NCI-H446 (cell line): ENCODE measurements at regions not wholly inside any gene's neighbourhood (a gene's known extent, or its start where the extent isn't known, plus 50 kb on each side); places are given as distances from the start of the nearest gene placed in this dataset.
"Not testable (repeated sequence)": the region's sequence is repeated elsewhere in the genome, so short reads cannot be mapped to it uniquely, and the experiment has no call there.

ENCODE experiments used
- DNase-seq, 2 experiments: peaks; one replicate each; lab custom pipeline; 2025; lab: John Stamatoyannopoulos, UW

DNA sequence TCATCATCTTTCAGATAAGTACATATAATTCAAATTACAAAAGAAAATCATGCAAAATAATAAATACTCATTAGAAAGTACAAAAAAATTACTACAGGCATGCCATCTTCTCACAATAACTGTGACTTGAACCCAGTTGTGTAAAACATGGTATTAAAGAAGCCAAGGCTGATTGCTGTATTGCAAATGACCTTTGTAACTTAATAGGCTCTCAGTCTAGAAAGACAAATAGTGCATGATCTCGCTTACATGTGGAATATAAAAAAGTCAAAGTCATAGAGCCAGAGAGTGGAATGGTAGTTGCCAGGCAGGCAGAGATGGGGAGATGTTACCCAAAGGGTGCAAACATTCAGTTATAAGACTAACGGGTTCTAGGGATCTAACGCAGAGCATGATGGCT is 626.1 kb downstream of the COL12A1 start:
- no peak for DNase-seq

DNA sequence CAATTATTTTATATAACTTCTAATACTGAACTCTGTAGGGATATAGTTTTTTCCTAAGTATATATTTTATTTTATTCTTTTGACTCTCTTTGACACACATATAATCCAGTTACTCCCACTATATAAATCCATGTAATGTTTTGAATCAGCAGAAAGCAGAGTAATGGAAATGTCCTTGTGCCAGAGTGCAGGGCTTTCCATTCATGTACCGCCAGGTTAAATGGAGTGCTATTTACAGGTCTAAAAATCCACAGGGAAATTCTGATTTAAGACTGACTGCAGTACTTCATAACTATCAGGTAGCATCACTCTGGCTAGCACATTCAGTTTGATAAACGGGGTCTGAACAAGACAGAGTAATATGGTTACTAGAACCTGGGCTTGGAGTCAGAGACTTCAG is 626.8 kb downstream of the COL12A1 start:
- no peak for DNase-seq

DNA sequence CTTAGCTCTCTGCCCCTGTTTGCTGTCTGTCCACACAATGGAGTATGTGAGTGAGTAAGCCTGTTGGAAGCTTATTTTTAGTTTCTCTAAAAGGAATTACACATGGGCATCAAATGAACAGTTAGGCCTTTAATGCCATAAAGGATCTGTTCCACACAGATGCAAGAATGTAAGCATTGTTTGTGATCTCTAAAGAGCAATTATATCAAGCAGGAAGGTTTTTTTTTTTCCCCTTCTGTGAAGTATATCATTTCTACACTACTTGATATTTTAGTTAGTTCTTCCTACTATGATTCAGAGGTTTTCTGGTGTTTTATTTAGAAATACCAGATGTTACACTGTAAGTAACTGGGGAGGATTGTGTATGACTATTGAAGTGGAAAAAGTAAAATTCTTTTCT is 627.5 kb downstream of the COL12A1 start:
- DNase-seq = no peak

DNA sequence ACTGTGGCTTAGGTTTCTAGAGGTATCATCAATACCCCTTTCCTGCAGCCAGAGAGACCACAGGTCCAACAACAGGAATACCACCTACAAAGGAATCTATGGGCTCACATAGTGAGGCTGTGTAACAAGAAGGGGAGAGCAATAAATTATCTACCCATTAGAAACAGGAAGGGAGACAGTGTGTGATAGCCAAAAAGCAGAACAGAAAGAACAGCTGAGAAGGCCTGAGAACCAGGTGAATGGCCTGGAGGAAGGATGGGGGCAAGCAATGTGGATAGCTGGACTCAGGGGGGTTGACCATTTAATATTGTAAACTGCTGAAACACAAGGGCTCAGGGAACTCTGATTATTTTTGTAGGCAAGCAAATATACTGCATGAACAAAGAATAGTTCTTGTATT is 628.2 kb downstream of the COL12A1 start:
- DNase-seq = no peak

DNA sequence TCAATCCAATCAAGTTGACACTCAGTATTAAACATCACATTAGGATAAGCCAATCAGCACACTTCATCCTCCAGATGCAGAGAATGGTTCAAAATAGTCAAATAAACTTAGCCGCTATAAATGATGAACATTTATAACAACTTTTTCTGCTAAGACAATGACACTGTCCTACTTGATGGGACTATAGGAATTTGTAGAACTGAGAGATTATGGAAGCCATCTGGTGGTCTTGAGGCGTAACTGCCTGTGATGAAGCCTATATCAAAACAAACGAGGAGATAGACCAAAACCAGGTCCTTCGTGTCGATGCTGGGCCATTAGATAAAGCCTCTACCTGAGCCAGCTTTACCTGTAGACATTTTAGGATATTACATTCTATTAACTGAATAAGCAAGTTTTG is 631.1 kb downstream of the COL12A1 start:
- DNase-seq = peak in 1 of 2 experiments; percentile 16

DNA sequence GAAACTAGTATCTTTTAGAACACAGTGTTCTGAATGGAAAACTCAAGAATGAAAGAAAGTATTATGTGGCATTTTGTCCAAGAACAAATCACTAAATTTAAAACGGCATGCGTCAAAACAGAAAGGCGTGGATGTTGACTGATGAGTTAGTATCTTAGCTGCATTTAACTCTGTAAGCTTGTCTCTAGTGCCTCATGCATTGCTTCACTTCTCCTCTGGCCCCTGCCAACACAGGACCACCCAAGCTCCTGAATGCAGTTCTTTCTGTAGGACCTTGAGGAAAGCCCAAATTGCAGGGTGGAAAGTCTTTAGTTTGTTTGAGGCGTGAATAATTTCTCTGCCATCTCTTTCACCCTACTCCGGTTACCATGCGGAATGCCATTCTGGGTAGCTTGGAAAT is 632.2 kb downstream of the COL12A1 start:
- no peak for DNase-seq

DNA sequence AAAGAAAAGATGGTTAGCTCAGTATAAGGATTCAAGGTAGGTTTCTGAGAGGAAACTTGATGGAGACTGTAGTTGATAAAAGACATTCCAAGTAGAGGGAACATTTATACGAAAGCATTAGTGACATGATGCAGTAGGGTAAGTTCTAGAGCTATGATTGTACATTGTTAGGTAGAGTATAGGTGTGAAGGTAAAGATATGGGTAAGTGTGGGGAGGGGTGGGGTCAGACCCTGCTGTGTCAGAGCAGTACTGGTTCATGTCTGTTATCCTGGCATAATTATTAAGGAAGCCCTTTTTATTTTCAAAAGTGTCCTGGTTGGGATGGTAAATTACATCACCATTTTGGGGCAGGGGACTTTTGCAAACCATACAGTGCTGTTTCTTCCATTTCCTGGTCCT is 635.8 kb downstream of the COL12A1 start:
- DNase-seq = no peak

DNA sequence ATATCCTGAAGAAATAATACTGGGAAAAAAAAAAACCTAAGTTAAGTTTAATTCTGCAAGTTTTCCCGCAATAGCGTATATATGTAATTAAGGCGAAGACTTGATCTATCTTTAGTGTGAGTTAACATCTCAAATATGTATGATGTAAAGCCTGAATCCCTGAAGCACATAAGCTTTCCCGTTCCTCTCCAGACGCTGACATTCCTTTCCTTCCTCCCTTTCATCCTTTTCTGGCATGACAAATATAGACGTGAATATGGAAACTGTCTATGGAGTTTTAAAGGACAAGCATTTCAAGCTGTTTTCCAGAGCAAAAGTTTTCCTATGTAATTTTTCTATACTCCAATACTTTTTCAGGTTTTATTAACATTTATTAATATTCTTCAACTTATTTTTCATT is 637.0 kb downstream of the COL12A1 start:
- DNase-seq = no peak

DNA sequence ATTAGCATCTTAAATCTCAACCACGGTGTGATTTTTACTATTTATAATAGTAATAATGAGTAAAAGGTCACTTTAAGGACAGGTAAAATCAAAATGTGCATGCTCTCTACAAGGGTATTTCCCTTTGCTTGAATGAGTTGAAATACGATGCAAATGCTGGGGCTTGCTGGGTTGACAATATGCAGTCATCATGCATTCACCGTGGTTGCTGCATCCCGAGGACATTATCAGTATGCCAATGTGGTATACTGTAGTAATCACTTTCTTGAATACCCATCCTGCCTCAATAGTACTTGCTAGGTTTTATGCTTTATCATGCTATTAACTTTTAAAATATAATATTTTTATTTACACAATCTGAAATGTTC is 637.9 kb downstream of the COL12A1 start:
- not testable (repeated sequence) for DNase-seq

DNA sequence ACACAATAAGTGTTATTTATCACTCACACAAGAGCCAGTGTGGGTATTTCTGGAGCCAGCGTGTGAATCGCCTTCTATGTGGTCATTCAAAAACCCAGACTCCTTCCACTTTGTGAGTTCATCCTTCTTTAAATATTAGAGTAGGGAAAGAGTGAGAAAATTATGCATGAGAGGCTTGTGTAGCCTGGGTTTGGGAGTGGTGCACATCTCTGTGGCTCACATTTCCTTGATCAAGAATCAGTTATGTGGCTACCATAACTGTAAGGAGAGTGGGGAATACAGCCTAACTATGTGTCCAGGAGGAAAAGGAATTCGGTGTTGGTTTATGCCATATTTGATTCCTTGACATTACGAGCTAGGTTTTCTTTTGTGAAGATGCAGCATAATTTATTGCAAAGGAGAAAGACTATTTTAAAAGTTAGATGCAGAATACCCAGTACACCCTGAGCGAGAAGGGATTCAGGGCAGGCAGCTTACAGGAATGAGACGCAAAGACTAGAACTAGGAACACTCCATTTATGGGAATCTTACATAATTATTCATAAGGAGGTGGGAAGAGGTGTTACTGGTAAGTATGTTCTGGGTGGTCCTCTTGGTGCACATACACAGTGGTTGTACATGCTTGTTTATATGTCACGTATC is 638.5 kb downstream of the COL12A1 start:
- DNase-seq = no peak

DNA sequence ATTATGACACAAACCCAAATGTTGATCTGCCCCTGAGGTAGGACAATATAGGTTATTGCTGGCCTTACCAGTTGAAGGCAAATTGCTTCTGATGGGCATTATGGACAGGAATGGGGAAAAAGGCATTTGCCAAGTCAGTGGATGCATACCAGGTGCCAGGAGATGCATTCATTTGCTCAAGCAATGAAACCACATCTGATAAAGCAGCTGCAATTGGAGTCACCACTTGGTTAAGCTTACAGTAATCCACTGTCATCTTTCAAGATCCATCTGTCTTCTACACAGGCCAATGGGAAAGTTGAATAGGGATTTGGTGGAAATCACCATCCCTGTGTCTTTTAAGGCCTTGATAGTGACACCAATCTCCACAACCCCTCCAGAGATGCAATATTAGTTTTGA is 648.6 kb downstream of the COL12A1 start:
- DNase-seq = no peak

DNA sequence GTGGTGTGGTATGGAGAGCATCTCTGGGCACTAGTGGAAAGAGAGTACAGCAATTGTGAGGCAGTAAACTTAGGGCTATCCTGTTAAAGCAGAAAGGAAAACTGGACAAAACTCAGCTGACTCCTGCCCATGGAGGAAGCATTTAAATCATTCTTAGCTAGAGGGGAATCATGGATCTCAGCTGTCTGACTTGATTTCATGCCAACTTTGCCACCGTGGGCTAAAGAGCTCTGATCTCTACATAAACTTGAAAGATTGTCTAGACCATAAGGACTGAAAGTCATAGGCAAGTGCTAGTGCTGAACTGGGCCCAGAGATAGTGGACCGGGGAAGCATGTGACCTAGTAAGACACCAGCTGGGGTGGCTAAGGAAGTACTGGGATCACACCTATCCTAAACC is 651.8 kb downstream of the COL12A1 start:
- no peak for DNase-seq

DNA sequence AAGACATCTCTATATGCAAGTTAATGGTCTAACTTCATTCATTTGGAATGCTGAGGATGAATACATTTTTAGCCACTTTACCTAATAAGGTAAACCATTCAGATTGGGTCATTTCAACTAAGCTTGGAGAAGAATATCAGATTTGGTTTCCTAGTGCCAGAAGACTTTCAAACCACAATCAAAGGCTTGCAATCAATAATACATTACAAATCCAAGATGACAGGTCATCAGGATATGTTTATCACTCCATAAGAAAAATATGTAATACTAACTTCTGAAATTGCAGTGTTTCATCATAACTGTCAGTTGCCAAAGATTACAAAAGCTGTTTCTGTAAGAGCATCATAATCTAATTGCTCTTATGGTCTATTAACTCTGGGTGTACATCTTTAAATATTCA is 654.0 kb downstream of the COL12A1 start:
- DNase-seq = no peak

DNA sequence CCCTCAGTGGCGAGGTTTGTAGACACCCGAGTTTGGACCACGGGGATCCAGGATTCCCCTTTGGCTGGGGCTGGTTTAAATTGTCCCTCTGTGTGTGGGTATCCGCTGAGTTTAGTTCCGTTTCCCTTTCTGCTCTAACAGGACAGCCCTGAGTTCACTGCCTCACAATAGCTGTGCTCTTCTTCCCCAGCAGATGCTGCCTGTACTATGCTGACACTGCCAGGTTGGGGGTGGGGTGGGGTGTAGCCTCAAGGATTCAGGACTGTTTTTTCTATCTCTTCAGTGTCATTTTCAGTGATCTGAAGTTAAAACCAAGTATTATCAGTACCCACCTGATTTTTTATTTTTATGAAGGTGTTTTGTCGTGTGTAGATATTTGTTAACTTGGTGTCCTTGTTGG is 655.0 kb downstream of the COL12A1 start:
- no peak for DNase-seq

DNA sequence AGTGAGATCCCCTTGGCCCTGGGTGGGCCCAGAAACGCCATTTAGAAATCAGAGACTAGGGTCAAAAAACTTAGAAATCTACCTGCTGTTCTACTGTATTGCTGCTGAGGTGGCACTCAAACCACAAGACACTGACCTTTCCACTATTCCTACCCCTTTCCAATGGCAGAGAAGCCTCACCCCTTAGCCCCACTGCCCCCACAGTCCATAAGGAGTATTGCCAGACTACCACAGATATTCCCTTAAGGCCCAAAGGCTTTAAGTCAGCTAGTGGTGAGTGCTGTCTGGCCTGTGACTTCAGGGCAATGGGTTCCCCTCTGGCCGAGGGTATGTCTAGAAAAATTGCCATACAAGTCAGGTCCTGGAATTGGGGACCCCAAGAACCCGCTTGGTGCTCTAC is 656.1 kb downstream of the COL12A1 start:
- no peak for DNase-seq

DNA sequence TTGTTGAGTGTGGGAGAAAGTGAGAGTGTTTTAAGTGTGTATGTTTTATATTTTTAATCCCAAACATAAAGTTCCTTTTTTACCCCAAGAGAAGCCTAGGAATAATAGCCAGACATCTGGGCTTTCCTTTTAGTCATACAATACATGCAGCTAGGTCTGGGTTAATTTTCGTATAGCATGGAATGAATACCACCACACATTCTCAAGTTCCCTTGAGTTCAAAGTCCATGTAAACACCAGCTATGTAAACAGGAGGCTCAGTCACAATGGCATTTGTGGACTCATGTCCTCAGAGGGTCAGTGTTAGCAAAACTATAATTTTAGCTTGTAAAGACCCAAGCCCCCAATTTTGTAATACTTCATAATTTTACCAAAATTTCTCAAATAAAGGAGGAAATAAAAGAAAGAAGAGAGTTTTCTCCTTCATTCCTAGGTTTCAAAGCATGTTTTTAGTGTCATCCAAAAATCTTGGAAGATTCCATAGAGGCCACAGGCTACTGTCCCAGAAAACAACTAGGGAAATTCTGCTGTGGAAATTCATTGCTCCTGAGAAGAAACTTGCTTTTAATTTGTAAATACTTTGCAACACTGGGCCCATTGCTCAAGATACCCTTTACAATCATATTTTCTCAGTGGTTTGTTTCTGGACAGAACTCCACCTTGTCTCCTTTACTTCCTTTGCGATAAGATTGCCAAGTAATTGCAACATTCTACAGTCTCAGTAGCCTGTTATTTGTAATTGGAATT is 671.2 kb downstream of the COL12A1 start:
- no peak for DNase-seq

DNA sequence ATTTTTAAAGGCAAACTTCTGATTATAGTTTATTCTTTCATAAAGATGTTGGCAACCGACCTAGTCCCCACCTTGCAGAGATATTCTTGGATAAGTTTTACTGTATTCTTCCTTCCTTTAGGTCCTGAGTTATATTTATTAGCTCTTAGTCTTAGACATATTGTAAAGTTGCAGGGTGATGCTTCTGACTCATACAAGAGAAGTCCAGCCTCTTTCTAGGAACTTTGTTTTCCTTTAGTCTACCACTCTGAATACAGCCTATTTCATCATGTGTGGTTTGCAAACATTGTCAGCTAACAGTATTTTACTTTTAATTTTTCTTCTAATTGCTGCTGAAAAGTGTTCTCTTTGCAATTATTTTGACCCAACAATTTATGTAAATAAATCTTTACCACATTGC is 686.7 kb downstream of the COL12A1 start:
- no peak for DNase-seq

DNA sequence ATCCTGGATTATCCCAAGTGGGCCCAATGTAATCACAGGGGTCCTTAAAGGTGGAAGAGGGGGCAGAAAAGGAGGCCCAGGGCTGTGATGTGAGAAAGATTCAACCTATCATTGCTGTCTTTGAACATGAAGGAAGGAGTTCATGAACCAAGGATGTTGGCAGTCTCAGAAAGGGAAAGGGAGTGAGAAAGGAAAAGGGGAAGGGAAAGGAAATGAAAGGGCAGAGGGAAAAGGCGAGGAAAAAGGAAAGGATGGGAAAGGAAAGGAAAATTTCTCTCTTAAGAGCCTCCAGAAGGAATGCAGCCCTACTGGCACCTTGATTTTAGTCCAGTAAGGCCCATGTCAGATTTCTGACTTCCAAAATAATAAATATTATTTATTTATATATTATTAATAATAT is 687.8 kb downstream of the COL12A1 start:
- DNase-seq = no peak

DNA sequence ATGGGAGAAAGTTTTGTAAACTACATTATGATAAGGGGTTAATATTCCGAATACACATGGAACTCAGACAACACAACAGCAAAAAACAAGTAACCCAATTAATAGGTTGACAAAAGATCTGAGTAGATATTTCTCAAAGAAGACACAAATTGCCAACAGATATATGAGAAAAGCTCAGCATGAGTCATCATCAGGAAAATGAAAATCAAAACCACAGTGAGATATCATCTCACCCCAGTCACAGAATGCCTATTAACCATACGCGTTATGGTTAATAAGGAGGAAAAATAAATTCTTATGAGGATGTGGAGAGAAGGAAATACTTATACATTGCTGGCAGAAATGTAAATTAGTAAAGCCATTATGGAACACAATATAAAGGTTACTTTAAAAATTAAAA is 695.0 kb downstream of the COL12A1 start:
- no peak for DNase-seq

DNA sequence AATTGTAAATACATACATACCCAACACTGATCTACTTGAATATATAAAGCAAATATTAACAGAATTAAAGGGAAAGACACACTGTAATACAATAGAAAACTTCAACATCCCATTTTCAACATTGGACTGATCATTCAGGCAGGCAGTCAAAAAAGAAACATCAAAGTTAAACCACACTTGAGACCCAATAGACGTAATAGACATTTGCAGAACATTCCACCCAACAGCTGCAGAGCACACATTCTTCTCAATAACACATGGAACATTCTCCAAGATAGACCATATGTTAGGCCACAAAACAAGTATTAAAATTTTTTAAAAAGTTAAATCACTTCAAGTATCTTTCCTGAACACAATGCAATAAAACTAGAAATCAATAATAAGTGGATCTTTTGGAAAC is 698.2 kb downstream of the COL12A1 start:
- no peak for DNase-seq

DNA sequence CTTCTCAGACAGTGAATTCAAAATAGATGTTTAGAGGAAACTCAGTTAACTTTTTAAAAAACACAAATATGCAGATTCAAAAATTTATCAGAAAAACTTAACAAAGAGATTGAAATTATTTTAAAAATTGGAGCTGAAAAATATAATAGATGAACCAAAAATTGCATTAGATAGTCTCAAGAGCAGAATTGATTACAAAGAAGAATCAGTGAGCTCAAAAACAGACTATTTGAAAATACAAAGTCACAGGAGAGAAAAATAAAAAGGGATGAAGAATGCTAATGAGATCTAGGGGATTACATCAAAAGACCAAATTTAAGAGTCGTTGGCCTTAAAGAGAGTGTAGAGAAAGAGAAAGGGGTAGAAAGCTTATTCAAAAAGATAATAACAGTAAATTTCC is 700.5 kb downstream of the COL12A1 start:
- DNase-seq = no peak

DNA sequence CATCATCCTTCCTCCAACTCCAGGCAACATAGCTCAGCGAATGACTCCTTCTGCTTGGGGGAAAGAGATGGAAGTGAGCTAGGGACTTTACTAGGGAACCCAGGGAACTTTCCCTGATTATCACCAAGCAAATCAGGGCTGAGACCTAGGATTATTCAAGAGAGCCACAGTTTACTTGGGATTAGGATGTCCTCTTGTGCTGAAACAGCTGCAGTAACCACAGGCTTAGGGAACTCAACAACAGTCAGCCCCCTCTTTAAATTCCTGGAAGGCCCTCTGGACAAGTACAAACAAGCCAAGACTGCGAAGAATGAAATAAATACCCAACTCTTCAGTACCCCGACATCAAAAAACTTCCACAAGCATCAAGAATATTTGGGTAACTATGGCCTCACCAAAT is 700.9 kb downstream of the COL12A1 start:
- DNase-seq = no peak

DNA sequence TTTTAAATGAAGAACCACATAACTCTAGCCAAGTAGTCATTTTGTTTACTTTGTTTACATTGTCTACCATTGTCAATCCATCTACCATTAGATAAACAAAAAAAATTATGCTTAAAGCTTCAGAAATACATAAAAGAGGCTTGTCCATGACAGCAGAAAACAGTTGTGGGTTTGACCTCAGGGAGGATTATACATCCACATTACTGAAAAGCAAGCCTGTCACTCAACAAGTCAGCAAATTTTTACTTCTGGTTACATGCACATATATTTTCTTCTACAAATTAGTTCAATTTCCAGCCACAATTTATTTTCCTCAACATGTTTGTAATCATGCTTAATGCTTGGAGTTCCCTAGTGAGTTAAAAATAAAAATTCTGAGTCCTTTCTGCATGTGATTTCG is 713.3 kb downstream of the COL12A1 start:
- no peak for DNase-seq

DNA sequence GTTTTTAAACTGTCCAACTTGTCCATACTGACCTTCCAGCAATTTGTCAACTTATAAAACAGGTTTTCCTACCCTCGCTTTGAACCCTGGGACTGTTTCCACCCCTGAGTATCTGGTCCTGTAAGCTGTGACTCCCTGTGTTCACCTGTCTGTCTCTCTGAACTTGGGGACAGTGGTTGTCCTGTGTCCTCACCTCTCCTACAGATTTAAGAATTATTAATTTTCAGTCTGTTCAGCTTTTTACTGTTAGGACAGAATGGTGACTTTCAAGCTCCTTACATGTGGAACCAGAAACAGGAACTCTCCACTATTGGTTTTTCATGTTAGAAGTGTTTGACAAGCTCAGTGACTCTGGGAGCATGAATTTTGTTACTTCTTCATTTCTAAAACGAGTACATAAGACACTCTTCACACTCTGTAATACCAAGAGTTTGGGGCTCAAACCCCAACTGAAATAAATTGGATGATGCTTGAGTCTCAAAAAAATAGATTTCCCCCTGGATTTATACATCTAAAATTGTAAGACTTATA is 713.9 kb downstream of the COL12A1 start:
- DNase-seq = no peak
